ENCODE measurements at regions not wholly inside any gene's neighbourhood (a gene's known extent, or its start where the extent isn't known, plus 50 kb on each side); places are given as distances from the start of the nearest gene placed in this dataset.

GRCh38 chrX:39201305-39201990, 400.2 kb downstream of the MID1IP1 start:
- TF ChIP-seq CTCF (IDR thresholded peaks at IDR 0.05): no peak
- no peak for DNase-seq (ENCODE audit: low spot score)
- no peak for ATAC-seq (ENCODE audit: low FRiP score)

GRCh38 chrX:39202641-39203040, 401.4 kb downstream of the MID1IP1 start:
- no peak for DNase-seq (ENCODE audit: low spot score)
- ATAC-seq (ENCODE audit: low FRiP score): no peak
- TF ChIP-seq CTCF (IDR thresholded peaks at IDR 0.05): no peak

- ATAC-seq (ENCODE audit: low FRiP score): no peak
- DNase-seq (ENCODE audit: low spot score): no peak
- no peak for TF ChIP-seq CTCF (IDR thresholded peaks at IDR 0.05)
These were observed 402.2 kb downstream of the MID1IP1 start for GRCh38 chrX:39203427-39203826.

- DNase-seq (ENCODE audit: low spot score) (no peak), ATAC-seq (ENCODE audit: low FRiP score) (no peak)
- TF ChIP-seq CTCF (IDR thresholded peaks at IDR 0.05): no peak
These were observed 403.1 kb downstream of the MID1IP1 start for GRCh38 chrX:39204353-39204752.

GRCh38 chrX:39204945-39205344, 403.7 kb downstream of the MID1IP1 start:
- ATAC-seq (ENCODE audit: low FRiP score) (no peak), DNase-seq (ENCODE audit: low spot score) (no peak)
- TF ChIP-seq CTCF (IDR thresholded peaks at IDR 0.05): no peak

- TF ChIP-seq CTCF (IDR thresholded peaks at IDR 0.05): no peak
- ATAC-seq (ENCODE audit: low FRiP score) (no peak), DNase-seq (ENCODE audit: low spot score) (no peak)
These were observed 404.2 kb downstream of the MID1IP1 start for GRCh38 chrX:39205467-39205866.

- ATAC-seq (ENCODE audit: low FRiP score) (no peak), DNase-seq (ENCODE audit: low spot score) (no peak)
- TF ChIP-seq CTCF (IDR thresholded peaks at IDR 0.05): no peak
These were observed 405.3 kb downstream of the MID1IP1 start for GRCh38 chrX:39206399-39207145.
